ENCODE measurements at regions not wholly inside any gene's neighbourhood (a gene's known extent, or its start where the extent isn't known, plus 50 kb on each side); places are given as distances from the start of the nearest gene placed in this dataset.

GRCh38 chr5:25764733-25765132, 1120.0 kb upstream of the CDH10 start:
- DNase-seq (ENCODE audit: low read depth, low spot score), result no peak
- TF ChIP-seq, protein P1, sequence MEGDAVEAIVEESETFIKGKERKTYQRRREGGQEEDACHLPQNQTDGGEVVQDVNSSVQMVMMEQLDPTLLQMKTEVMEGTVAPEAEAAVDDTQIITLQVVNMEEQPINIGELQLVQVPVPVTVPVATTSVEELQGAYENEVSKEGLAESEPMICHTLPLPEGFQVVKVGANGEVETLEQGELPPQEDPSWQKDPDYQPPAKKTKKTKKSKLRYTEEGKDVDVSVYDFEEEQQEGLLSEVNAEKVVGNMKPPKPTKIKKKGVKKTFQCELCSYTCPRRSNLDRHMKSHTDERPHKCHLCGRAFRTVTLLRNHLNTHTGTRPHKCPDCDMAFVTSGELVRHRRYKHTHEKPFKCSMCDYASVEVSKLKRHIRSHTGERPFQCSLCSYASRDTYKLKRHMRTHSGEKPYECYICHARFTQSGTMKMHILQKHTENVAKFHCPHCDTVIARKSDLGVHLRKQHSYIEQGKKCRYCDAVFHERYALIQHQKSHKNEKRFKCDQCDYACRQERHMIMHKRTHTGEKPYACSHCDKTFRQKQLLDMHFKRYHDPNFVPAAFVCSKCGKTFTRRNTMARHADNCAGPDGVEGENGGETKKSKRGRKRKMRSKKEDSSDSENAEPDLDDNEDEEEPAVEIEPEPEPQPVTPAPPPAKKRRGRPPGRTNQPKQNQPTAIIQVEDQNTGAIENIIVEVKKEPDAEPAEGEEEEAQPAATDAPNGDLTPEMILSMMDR (IDR thresholded peaks at IDR 0.05; ENCODE audit: low read depth, low read length), result no peak
- Histone ChIP-seq H3K27me3 (ENCODE audit: control insufficient read depth, insufficient read depth, low read length) (no peaks in the 10 kb centered on the region), H3K9me3 (ENCODE audit: control insufficient read depth, insufficient read depth, low read length) (peaks cover 8% of the 10 kb centered on the region), H3K27ac (ENCODE audit: low read depth, low read length) (no peak overlapping the region), H3K4me3 (ENCODE audit: low read depth, low read length) (no peak overlapping the region)
- CTCF ChIA-PET, result no interaction called here
- POLR2A ChIA-PET, result no interaction called here

DNA sequence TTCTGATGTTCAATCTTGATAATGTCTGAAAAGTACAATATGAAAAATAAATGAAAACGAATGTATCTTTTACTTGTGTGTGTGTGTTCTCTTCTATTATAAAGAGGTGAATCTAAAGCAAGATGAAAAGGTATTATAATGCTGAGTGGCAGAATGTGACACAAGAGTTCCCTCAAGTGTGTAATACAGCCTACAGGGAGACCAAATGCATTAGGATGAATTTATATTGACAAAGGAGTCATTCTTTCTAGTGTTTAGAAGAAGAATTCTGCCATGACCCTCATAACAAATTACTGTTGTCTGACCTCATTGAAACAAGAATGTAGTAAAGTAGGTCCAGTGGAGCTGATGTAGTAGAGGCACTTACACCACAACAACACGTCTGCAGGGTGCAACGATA, 1119.0 kb upstream of the CDH10 start:
- Histone ChIP-seq H3K4me3 (ENCODE audit: low read depth, low read length) (no peak overlapping the region), H3K27me3 (ENCODE audit: control insufficient read depth, insufficient read depth, low read length) (no peaks in the 10 kb centered on the region), H3K27ac (ENCODE audit: low read depth, low read length) (no peak overlapping the region), H3K9me3 (ENCODE audit: control insufficient read depth, insufficient read depth, low read length) (peaks cover 8% of the 10 kb centered on the region)
- ChIA-PET CTCF (no interaction called here), POLR2A (no interaction called here)
- TF ChIP-seq, protein P1 (IDR thresholded peaks at IDR 0.05; ENCODE audit: low read depth, low read length), result no peak
- no peak for DNase-seq (ENCODE audit: low read depth, low spot score)

DNA sequence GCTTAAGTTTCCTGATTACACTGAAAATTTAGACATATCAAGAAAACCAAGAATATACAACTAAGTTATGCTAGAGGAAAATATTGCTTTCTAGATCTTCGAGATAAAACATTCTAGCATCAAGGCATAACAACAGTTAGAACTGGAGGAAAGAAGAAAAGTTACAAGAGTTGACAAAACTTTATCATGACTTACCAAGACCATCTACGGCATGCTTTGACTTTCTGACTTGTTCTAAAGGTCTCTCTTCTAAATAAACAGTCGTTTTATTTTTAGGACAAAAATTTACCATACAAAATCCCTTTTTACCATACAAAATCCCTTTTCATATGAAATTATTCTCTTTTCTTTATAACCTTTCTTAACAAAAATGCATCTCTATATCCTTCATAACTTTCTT, 1110.1 kb upstream of the CDH10 start:
- Histone ChIP-seq H3K27me3 (ENCODE audit: control insufficient read depth, insufficient read depth, low read length) (no peaks in the 10 kb centered on the region), H3K9me3 (ENCODE audit: control insufficient read depth, insufficient read depth, low read length) (peaks cover 10% of the 10 kb centered on the region; the same call in 1 of the 2 replicates), H3K4me3 (ENCODE audit: low read depth, low read length) (no peak overlapping the region), H3K27ac (ENCODE audit: low read depth, low read length) (no peak overlapping the region)
- DNase-seq (ENCODE audit: low read depth, low spot score), result no peak
- CTCF ChIA-PET, result no interaction called here
- TF ChIP-seq, protein P1 (IDR thresholded peaks at IDR 0.05; ENCODE audit: low read depth, low read length), result no peak
- POLR2A ChIA-PET, result no interaction called here

GRCh38 chr5:25744908-25745307, 1100.1 kb upstream of the CDH10 start:
- no peaks in the 10 kb centered on the region for H3K27me3 ChIP-seq (ENCODE audit: control insufficient read depth, insufficient read depth, low read length)
- 0 out of 2 replicates have a peak, but pooled peaks cover 2% of the 10 kb centered on the region for H3K9me3 ChIP-seq (ENCODE audit: control insufficient read depth, insufficient read depth, low read length)
- no peak overlapping the region for H3K4me3 ChIP-seq (ENCODE audit: low read depth, low read length)
- ChIA-PET POLR2A (no interaction called here), CTCF (no interaction called here)
- DNase-seq (ENCODE audit: low read depth, low spot score), result no peak
- TF ChIP-seq, protein P1 (IDR thresholded peaks at IDR 0.05; ENCODE audit: low read depth, low read length), result no peak
- no peak overlapping the region for H3K27ac ChIP-seq (ENCODE audit: low read depth, low read length)

- Histone ChIP-seq H3K27ac (ENCODE audit: low read depth, low read length) (no peak overlapping the region), H3K9me3 (ENCODE audit: control insufficient read depth, insufficient read depth, low read length) (peaks cover 3% of the 10 kb centered on the region), H3K4me3 (ENCODE audit: low read depth, low read length) (no peak overlapping the region), H3K27me3 (ENCODE audit: control insufficient read depth, insufficient read depth, low read length) (no peaks in the 10 kb centered on the region)
- ChIA-PET CTCF (no interaction called here), POLR2A (no interaction called here)
- DNase-seq (ENCODE audit: low read depth, low spot score), result no peak
- TF ChIP-seq, protein P1 (IDR thresholded peaks at IDR 0.05; ENCODE audit: low read depth, low read length), result no peak
Observed at GRCh38 chr5:25716680-25717079, 1071.9 kb upstream of the CDH10 start.

All from AG04450 (cell line).